ENCODE measurements at regions not wholly inside any gene's neighbourhood (a gene's known extent, or its start where the extent isn't known, plus 50 kb on each side); places are given as distances from the start of the nearest gene placed in this dataset.

- Histone ChIP-seq H3K4me3 (no peak overlapping the region), H4K20me1 (replicated peaks; ENCODE audit: insufficient read depth) (no peaks in the 10 kb centered on the region), H3K27me3 (ENCODE audit: insufficient read depth) (no peaks in the 10 kb centered on the region), H3K79me2 (replicated peaks; ENCODE audit: insufficient read depth) (no peaks in the 10 kb centered on the region), H2AFZ (no peak overlapping the region), H3K4me1 (ENCODE audit: insufficient read depth) (peaks cover 25% of the 10 kb centered on the region), H3K9me2 (ENCODE audit: insufficient read depth) (no peaks in the 10 kb centered on the region), H3K36me3 (ENCODE audit: insufficient read depth) (no peaks in the 10 kb centered on the region), H3K27ac (ENCODE audit: low read depth) (no peak overlapping the region), H3F3A (replicated peaks; ENCODE audit: low read depth) (no peaks in the 10 kb centered on the region), H3K4me2 (no peak overlapping the region)
- ATAC-seq = no peak
- H3K36me3 Mint-ChIP-seq (ENCODE audit: low read depth) = no peaks in the 10 kb centered on the region; the same call in 2 of the 3 replicates
- H3K4me1 Mint-ChIP-seq = peaks cover 49% of the 10 kb centered on the region
- no peak for DNase-seq (ENCODE audit: low spot score)
- H3K4me3 Mint-ChIP-seq = no peak overlapping the region
- peaks cover 11% of the 10 kb centered on the region for H3K27me3 Mint-ChIP-seq (ENCODE audit: insufficient read depth, low read depth, poor library complexity)
- TF ChIP-seq JUNB (IDR thresholded peaks at IDR 0.05; ENCODE audit: unreplicated experiment) (no peak), ETS1 (IDR thresholded peaks at IDR 0.05) (no peak)
- no peak overlapping the region for H3K27ac Mint-ChIP-seq
- no peaks in the 10 kb centered on the region; the same call in 2 of the 3 replicates for H3K9me3 Mint-ChIP-seq
Observed at GRCh38 chr10:110355922-110356627, 51.4 kb upstream of the SMNDC1 start.

DNA sequence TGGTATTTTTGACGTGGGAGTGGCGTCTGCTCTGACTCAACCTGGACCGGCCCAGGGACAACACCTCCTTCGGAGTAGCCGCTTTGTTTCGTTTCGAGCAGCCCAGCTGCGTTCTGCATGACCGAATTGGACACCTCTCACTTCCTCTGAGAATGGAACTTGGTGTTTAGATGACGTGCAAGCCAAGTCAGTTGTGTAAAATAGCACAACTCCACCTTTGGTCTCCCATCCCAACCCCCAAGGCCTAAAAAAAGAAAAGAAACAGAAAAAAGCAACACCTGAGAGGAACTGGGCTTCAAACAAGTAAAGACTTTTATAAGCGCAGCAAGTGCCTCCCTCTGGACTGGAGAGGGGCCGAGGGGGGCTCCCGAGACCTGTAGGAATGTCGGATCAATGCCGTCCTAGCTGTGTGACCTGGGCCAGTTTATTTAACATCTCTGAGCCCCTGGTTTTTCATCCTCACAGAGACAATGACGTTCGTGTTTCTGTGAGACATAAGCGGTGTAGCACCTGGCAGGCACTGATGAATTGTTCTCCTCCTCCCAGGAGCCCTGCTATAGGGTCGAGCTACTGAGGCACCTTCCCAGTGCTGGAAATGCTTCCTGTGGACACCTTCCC lies 52.0 kb upstream of the SMNDC1 start:
- H4K20me1 ChIP-seq (replicated peaks; ENCODE audit: insufficient read depth) = no peaks in the 10 kb centered on the region
- no peak for TF ChIP-seq CREB1 (CRISPR knock-in tag; IDR thresholded peaks at IDR 0.05; ENCODE audit: low read depth)
- no peak for TF ChIP-seq JUNB (IDR thresholded peaks at IDR 0.05; ENCODE audit: unreplicated experiment)
- no peak for TF ChIP-seq STAT1 (IDR thresholded peaks at IDR 0.05; ENCODE audit: unreplicated experiment)
- TF ChIP-seq ETS1 (IDR thresholded peaks at IDR 0.05) = no peak
- TF ChIP-seq REST (IDR thresholded peaks at IDR 0.05; ENCODE audit: unreplicated experiment) = no peak
- no peaks in the 10 kb centered on the region for H3K36me3 ChIP-seq (ENCODE audit: insufficient read depth)
- H3K27ac Mint-ChIP-seq = 0 out of 2 replicates have a peak overlapping the region, but pooled peaks have one; percentile 39
- H3F3A ChIP-seq (replicated peaks; ENCODE audit: low read depth) = no peaks in the 10 kb centered on the region
- no peaks in the 10 kb centered on the region for H3K9me3 Mint-ChIP-seq
- no peak overlapping the region for H3K27ac ChIP-seq (ENCODE audit: low read depth)
- no peaks in the 10 kb centered on the region for H3K79me2 ChIP-seq (replicated peaks; ENCODE audit: insufficient read depth)
- H3K4me3 Mint-ChIP-seq = no peak overlapping the region
- DNase-seq (ENCODE audit: low spot score) (no peak), ATAC-seq (no peak)
- H3K27me3 Mint-ChIP-seq (ENCODE audit: insufficient read depth, low read depth, poor library complexity) = peaks cover 11% of the 10 kb centered on the region
- H3K4me2 ChIP-seq = no peak overlapping the region
- peaks cover 25% of the 10 kb centered on the region for H3K4me1 ChIP-seq (ENCODE audit: insufficient read depth)
- H3K4me1 Mint-ChIP-seq = peaks cover 49% of the 10 kb centered on the region
- H3K4me3 ChIP-seq = no peak overlapping the region
- no peaks in the 10 kb centered on the region; the same call in 2 of the 3 replicates for H3K36me3 Mint-ChIP-seq (ENCODE audit: low read depth)
- no peak overlapping the region for H2AFZ ChIP-seq
- no peaks in the 10 kb centered on the region for H3K9me2 ChIP-seq (ENCODE audit: insufficient read depth)
- H3K27me3 ChIP-seq (ENCODE audit: insufficient read depth) = no peaks in the 10 kb centered on the region

All from GM23338 (cell line).